Natural killer cell (primary cell): ENCODE measurements at regions not wholly inside any gene's neighbourhood (a gene's known extent, or its start where the extent isn't known, plus 50 kb on each side); places are given as distances from the start of the nearest gene placed in this dataset.

Experiments
- ATAC-seq, 3 donors: fragments of 150-1000 bp in 2 of 3; fragments of 200-7000 bp in 1 of 3; cut with Tn5 transposase; 1 replicate in 1 of 3; 2 replicates in 2 of 3; pipeline ENCODE4 v1.10.0; 2021; ENCODE audit warnings: mild to moderate bottlenecking in 2 of 3, moderate library complexity in 2 of 3
- DNase-seq, 2 donors: peaks; one replicate each; pipeline versions ENCODE4 v3.0.0 to v3.0.0-alpha.2; 2013 to 2021; ENCODE audit warnings: mixed read lengths in 1 of 2
- H3K27ac ChIP-seq: one replicate; pipeline ENCODE4 v1.5.1; 2013; ENCODE audit warnings: mild to moderate bottlenecking, low read length
- H3K27me3 ChIP-seq: one replicate; pipeline ENCODE4 v1.6.1; 2013; ENCODE audit warnings: low read length; ENCODE audit not compliant: control insufficient read depth, insufficient read depth
- H3K36me3 ChIP-seq: one replicate; pipeline ENCODE4 v1.6.1; 2013; ENCODE audit warnings: low read length; ENCODE audit not compliant: control insufficient read depth, insufficient read depth
- H3K4me1 ChIP-seq: one replicate; pipeline ENCODE4 v1.6.1; 2013; ENCODE audit warnings: low read length; ENCODE audit not compliant: control insufficient read depth, insufficient read depth
- H3K4me3 ChIP-seq: one replicate; pipeline ENCODE4 v1.5.1; 2013; ENCODE audit warnings: low read length
- H3K9me3 ChIP-seq: one replicate; pipeline ENCODE4 v1.6.1; 2013; ENCODE audit warnings: low read length; ENCODE audit not compliant: control insufficient read depth, insufficient read depth
- H3K27ac Mint-ChIP-seq, 2 donors: one replicate each; pipeline ENCODE4 v1.8.0; 2022; ENCODE audit warnings: mild to moderate bottlenecking in 2 of 2, mixed read lengths in 2 of 2, moderate library complexity in 1 of 2
- H3K27me3 Mint-ChIP-seq, 2 donors: one replicate each; pipeline ENCODE4 v1.8.0; 2022; ENCODE audit warnings: low read depth in 2 of 2, mixed read lengths in 2 of 2
- H3K36me3 Mint-ChIP-seq: one replicate; pipeline ENCODE4 v1.8.0; 2022; ENCODE audit warnings: mixed read lengths
- H3K4me1 Mint-ChIP-seq, 2 donors: one replicate each; pipeline ENCODE4 v1.8.0; 2022; ENCODE audit warnings: mixed read lengths in 2 of 2
- H3K4me3 Mint-ChIP-seq: one replicate; pipeline ENCODE4 v1.8.0; 2022; ENCODE audit warnings: mild to moderate bottlenecking, moderate library complexity, mixed read lengths
- H3K9me3 Mint-ChIP-seq, 2 donors: one replicate each; pipeline ENCODE4 v1.8.0; 2022; ENCODE audit warnings: mixed read lengths in 2 of 2
- WGBS: methylation state at CpG from one replicate; pipeline ENCODE4 v1.1.7; 2013; ENCODE audit warnings: missing lambda C conversion rate; ENCODE audit not compliant: insufficient coverage; 5-methylcytosine and 5-hydroxymethylcytosine counted together
- intact Hi-C: fragments of 100-400 bp; cut with micrococcal nuclease; formaldehyde crosslinking; loops from one replicate; pipeline ENCODE4 v1.14.2; 2022
- TF ChIP-seq, protein P1 (sequence below): fragments of 200-600 bp; IDR thresholded peaks from one replicate; pipeline ENCODE4 v1.8.0; 2022; ENCODE audit warnings: antibody characterized with exemption

DNA sequence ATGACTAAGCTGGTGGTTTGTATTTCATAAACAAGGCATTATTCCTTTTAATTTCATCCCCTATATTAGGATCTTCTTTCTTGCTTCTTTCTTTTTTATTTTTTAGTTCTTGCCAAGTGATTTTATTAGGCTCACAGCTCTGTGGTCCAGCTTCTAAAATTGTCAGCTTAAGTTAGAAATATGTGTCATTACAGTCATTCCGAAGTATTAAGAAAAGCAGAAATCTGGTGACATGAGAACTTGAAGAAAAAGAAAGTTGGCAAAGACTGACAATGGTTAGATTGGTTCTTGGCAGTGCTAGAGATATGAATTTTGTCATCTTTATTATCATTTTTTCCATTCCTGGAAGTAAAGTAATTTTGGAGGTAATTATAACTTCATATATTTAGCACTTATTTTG lies 166.5 kb upstream of the PRR16 start:
- no peak overlapping the region for H3K4me3 ChIP-seq
- ATAC-seq = no peak
- H3K4me1 ChIP-seq = no peaks in the 10 kb centered on the region
- H3K4me1 Mint-ChIP-seq = no peaks in the 10 kb centered on the region
- peaks cover 2 to 10% of the 10 kb centered on the region in 2 donors for H3K9me3 Mint-ChIP-seq
- no peaks in the 10 kb centered on the region for H3K36me3 Mint-ChIP-seq
- H3K27ac ChIP-seq = no peak overlapping the region
- H3K36me3 ChIP-seq = no peaks in the 10 kb centered on the region
- no peaks in the 10 kb centered on the region for H3K27me3 Mint-ChIP-seq
- H3K4me3 Mint-ChIP-seq = no peak overlapping the region
- intact Hi-C loops = no loop called here
- H3K27ac Mint-ChIP-seq = no peak overlapping the region
- DNase-seq = no peak
- TF ChIP-seq, protein P1, sequence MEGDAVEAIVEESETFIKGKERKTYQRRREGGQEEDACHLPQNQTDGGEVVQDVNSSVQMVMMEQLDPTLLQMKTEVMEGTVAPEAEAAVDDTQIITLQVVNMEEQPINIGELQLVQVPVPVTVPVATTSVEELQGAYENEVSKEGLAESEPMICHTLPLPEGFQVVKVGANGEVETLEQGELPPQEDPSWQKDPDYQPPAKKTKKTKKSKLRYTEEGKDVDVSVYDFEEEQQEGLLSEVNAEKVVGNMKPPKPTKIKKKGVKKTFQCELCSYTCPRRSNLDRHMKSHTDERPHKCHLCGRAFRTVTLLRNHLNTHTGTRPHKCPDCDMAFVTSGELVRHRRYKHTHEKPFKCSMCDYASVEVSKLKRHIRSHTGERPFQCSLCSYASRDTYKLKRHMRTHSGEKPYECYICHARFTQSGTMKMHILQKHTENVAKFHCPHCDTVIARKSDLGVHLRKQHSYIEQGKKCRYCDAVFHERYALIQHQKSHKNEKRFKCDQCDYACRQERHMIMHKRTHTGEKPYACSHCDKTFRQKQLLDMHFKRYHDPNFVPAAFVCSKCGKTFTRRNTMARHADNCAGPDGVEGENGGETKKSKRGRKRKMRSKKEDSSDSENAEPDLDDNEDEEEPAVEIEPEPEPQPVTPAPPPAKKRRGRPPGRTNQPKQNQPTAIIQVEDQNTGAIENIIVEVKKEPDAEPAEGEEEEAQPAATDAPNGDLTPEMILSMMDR = no peak
- no peaks in the 10 kb centered on the region for H3K27me3 ChIP-seq
- WGBS = 100% methylated on average over 1 of the region's 1 CpG
- H3K9me3 ChIP-seq = no peaks in the 10 kb centered on the region

DNA sequence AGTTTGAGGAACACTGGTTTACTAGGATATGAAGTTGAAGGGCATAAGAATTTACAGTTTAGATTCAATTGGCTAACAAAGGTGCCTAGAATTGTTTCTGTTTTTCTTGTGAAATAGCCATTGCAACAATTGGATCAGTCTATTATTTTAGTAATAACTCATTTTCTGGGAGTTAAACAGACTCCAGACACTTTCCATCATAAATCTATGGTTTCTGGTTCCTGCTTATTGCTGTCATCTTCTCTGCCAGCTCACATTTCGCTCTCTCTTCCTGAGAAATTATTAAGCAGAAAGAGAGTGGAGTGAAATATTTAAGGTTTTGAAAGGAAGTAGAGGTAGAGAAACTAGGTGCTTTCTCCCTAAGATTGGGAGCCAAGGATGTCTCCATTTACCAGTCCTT lies 165.1 kb upstream of the PRR16 start:
- H3K4me3 Mint-ChIP-seq = no peak overlapping the region
- DNase-seq (no peak), ATAC-seq (no peak)
- H3K36me3 ChIP-seq = no peaks in the 10 kb centered on the region
- H3K4me3 ChIP-seq = no peak overlapping the region
- no peak overlapping the region for H3K27ac ChIP-seq
- no peaks in the 10 kb centered on the region for H3K27me3 Mint-ChIP-seq
- peaks cover 2 to 3% of the 10 kb centered on the region in 2 donors for H3K9me3 Mint-ChIP-seq
- no CpG with 5 or more reads among the region's 1 CpG for WGBS
- no peaks in the 10 kb centered on the region for H3K9me3 ChIP-seq
- TF ChIP-seq, protein P1 = no peak
- no peaks in the 10 kb centered on the region for H3K27me3 ChIP-seq
- no peaks in the 10 kb centered on the region for H3K4me1 ChIP-seq
- no peaks in the 10 kb centered on the region for H3K4me1 Mint-ChIP-seq
- intact Hi-C loops = no loop called here
- no peaks in the 10 kb centered on the region for H3K36me3 Mint-ChIP-seq
- no peak overlapping the region for H3K27ac Mint-ChIP-seq

DNA sequence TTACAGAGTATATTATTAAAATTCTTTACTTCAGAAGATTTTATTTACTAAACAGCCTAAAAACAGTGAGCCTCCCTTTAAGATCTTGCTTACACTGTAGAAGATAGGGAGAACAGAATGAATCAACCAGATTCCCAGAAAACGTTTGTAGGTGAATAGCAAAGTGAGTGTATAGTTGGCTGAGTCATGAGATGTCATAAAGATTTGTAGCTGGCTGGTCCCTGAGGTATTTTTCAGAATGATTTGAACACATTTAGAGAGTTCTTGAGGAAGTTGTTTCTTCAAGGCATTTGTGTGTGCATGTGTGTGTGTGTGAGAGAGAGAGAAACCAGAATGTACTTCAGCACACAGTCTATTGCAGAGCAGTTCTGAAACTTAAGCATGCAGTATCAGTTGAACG lies 159.4 kb upstream of the PRR16 start:
- ATAC-seq = no peak
- Histone ChIP-seq H3K27ac (no peak overlapping the region), H3K4me3 (no peak overlapping the region), H3K36me3 (no peaks in the 10 kb centered on the region), H3K27me3 (no peaks in the 10 kb centered on the region), H3K4me1 (no peaks in the 10 kb centered on the region), H3K9me3 (no peaks in the 10 kb centered on the region)
- Mint-ChIP-seq H3K27me3 (no peaks in the 10 kb centered on the region), H3K9me3 (peaks cover 2 to 8% of the 10 kb centered on the region in 2 donors), H3K4me1 (no peaks in the 10 kb centered on the region), H3K4me3 (no peak overlapping the region), H3K27ac (no peak overlapping the region), H3K36me3 (no peaks in the 10 kb centered on the region)
- TF ChIP-seq, protein P1 = no peak
- no peak for DNase-seq
- intact Hi-C loops = no loop called here
- 9% methylated on average over 2 of the region's 2 CpGs for WGBS

DNA sequence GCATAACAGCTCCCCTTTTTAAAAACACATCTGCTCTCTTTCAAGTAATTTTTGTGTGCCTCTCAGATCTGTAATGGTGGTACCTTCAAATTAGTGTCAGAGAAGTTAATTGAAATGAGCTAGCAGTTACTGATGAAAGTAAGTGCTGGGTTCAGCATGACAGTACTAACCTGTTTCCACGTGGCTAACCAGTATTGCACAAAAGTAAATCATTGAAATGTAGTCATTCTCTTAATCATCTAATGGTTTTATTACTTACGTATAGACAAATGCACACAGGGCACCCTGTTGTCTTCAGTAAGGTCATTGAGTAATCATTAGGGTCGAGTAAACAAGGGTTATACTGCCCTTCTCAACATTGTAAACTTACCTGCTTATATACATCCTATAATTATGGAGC lies 157.8 kb upstream of the PRR16 start:
- intact Hi-C loops = no loop called here
- H3K4me3 ChIP-seq = no peak overlapping the region
- H3K4me1 ChIP-seq = no peaks in the 10 kb centered on the region
- ATAC-seq (no peak), DNase-seq (no peak)
- no peaks in the 10 kb centered on the region for H3K27me3 Mint-ChIP-seq
- no peak overlapping the region for H3K27ac ChIP-seq
- WGBS = 100% methylated on average over 1 of the region's 3 CpGs
- TF ChIP-seq, protein P1 = no peak
- no peak overlapping the region for H3K27ac Mint-ChIP-seq
- H3K36me3 ChIP-seq = no peaks in the 10 kb centered on the region
- no peak overlapping the region for H3K4me3 Mint-ChIP-seq
- H3K9me3 Mint-ChIP-seq = peaks cover 0 to 4% of the 10 kb centered on the region in 2 donors
- H3K4me1 Mint-ChIP-seq = no peaks in the 10 kb centered on the region
- no peaks in the 10 kb centered on the region for H3K9me3 ChIP-seq
- no peaks in the 10 kb centered on the region for H3K36me3 Mint-ChIP-seq
- no peaks in the 10 kb centered on the region for H3K27me3 ChIP-seq
